ENCODE measurements at regions not wholly inside any gene's neighbourhood (a gene's known extent, or its start where the extent isn't known, plus 50 kb on each side); places are given as distances from the start of the nearest gene placed in this dataset.
"Not testable (repeated sequence)": the region's sequence is repeated elsewhere in the genome, so short reads cannot be mapped to it uniquely, and the experiment has no call there.

DNA sequence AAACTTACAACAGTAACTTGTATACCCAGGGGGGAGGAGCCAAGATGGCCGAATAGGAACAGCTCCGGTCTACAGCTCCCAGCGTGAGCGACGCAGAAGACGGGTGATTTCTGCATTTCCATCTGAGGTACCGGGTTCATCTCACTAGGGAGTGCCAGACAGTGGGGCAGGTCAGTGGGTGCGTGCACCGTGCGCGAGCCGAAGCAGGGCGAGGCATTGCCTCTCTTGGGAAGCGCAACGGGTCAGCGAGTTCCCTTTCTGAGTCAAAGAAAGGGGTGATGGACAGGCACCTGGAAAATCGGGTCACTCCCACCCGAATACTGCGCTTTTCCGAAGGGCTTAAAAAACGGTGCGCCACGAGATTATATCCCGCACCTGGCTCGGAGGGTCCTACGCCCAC is 278.8 kb downstream of the FAM47B start:
- not testable (repeated sequence) for DNase-seq

DNA sequence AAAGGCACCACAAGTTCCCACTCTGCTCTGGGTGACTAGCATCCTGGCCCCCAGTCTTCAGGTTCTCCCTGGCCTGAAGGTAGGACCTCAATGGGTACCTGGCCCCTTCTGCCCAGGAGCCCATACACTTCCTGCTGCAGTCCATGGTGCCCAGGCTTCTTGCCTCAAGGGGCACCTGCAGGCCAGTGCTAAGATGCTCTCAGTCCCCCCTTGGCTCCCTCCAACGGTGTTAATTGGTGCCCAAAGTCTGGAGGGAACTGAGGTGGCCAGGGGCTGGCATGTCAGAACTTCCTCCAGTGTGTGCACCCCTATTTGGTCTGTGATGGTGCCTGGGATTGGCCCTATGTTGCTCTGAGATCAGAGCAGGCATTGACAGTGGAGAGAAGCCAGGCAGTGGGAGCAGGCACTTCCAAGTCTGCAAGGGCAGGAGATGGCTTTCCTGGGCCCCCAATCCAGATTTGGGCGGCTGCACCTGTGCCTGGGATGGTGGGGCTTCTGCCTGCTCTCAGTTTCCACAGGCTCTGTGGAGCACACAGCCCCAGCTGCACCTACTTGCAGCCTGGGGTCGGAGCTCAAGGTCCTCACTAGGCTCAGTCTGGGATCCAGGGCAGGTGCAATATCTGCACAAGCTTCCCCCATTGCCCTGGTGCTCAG is 301.6 kb downstream of the FAM47B start:
- no peak for DNase-seq

DNA sequence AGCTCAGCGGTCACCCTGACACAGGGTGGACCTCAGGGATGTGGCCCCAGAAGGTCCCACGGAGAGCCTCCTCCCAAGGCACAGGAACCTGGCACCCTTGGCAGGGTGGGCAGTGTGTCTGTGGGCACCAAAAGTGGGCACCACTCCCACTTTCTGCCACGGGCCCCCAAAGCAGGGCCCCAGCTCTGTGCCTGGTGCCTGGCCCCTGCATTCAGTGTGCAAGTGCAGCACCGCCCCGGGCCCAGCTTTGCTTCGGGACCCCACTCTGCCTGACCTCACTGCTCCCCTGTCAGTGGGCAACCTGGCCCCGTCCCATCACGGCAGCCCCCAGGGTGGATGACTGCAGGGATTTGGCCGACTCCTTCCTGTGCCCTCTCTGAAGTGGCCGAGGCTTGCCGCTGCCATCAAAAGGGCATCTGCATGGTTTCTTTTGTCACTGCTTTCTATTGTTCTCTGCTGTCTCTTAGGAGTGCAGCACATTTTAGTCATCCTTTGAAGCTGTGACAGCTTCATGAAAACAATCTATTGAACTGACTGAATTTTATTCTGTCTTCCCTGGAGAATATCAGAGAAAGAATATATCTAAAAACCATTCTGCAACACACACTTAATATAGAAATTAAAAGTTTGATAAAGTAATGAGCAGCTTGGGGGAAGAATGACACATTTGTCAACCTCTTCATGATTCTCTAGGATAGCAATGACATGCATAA is 302.4 kb downstream of the FAM47B start:
- no peak for DNase-seq

DNA sequence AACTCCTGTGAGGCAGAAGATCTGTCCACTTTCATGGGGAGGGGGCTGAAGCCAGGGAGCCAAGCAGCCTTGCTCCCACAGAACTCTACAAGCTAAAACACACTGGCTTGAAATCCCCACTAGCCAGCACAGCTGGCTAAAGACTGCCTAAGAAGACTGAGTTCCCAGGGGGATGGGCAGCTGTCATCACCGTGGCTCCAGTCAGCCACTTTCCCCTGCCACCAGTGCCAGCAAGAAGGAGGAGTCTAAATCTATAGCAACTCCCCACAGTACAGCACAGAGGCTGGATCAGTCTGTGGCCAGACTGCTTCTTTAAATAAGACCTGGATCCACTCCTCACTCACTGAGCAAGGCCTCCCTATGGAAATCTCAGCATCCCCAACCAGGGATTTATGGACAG is 308.6 kb downstream of the FAM47B start:
- DNase-seq = no peak

DNA sequence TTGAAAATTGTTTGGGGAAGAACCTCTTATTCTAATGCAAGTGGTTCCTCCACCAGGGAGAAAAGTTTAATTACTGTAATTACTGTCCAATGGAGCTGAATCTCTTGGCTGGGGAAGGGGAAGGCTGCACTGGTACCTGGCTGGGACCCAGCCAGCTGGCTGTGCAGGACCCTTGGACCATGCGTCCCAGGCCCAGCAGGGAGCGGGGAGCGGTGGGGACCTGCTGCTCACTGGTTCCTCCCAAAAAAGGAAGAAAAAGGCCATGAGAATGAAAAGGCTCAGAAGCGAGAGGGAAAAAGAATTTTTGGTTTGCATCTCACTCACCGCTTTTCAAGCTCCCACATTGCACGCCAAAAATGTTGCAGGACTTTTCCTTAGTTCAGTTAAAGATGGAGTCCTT is 333.5 kb downstream of the FAM47B start:
- DNase-seq = no peak

DNA sequence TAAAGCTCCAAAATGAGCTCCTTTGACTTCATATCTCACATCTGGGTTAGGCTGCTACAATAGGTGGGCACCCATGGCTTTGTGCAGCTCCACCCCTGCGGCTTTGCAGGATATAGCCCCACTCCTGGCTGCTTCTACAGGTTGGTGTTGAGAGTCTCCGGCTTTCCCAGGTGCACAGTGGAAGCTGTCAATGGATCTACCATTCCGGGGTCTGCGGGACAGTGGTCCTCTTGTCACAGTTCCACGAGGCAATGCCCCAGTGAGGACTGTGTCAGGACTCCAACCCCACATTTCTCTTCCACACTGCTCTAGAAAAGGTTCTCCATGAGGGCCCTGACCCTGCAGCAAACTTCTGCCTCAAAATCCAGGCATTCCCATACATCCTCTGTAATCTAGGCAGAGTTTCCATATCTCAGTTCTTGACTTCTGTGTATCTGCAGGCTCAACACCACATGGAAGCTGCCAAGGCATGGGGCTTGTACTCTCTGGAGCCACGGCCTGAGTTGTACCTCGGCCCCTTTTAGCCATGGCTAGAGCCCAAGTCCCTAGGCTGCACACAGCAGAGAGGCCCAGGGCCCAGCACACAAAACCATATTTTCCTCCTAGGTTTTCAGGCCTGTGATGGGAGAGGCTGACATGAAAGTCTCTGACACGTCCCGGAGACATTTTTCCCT is 342.8 kb downstream of the FAM47B start:
- no peak for DNase-seq

DNA sequence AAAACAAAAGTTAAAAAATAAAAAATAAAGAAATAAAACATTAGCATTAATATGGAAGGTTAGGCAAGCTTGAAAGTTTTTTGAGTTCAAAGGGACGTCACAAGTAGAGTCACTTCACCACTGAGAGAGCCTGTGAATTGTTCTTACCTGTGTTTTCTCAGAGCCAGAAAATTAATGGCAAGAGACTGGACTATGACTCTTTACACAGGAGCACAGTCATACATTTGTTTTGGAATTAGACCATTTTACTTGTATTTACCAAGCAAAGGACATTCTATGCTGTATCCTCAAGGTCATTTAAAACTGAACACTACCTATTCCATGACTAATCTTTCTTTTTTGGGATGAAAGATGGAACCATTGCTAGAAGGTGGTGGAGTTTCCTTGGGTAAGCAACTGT is 346.1 kb downstream of the FAM47B start:
- DNase-seq = no peak

DNA sequence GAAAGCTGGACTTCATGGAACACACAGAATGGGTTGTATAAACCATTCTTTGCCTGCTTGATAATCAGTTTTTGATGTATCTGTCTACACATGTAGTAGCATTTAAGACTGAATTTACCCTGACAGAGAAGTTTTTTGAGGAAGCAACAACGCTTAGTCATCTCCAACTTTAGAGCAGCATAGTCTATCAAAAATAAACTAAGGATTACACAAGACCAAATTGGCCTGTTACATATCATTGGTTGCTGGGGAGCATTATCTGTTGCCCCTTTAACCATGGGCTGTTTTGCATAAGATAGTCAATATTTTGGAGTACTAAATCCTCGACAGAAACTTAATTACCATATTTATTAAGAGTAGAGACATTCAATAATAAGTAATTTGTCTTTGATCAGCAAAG is 347.4 kb downstream of the FAM47B start:
- no peak for DNase-seq

DNA sequence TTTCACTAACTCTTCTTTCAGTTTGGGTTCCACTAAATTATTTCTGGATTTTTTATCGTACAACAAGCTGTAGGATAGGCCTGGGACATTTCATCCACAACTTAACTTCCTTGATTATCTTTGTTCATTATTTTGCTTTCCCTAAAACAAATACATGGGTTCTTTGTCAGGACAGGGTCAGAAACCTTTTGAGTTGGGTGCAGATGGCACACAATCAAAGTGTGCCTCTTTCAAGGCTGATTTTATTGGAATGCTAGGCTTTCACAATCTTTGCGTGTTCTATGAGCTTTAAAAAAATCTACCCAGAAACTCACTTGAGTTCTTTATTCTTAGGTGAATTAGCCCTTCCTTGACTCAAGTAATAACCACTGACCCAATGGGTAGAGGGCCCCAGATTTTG is 348.4 kb downstream of the FAM47B start:
- DNase-seq = no peak

DNA sequence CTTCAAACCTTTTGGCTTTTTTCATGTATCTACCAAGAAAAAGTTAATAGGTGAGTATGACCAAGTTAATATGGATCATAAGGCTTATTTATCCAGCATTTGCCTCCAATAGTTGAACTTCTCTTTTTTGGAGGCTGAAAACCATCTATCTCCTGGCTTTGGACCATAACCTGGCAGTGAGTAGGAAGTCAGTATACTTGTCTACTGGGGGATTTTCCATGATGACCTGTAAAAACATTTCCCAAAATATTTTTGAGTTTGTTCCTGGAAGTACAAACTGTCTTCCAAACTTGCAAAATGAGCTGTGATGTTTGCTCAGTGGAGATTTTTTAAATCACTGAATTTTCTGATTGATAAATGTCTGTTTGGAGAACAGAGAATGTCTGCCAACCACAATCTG is 349.9 kb downstream of the FAM47B start:
- no peak for DNase-seq

DNA sequence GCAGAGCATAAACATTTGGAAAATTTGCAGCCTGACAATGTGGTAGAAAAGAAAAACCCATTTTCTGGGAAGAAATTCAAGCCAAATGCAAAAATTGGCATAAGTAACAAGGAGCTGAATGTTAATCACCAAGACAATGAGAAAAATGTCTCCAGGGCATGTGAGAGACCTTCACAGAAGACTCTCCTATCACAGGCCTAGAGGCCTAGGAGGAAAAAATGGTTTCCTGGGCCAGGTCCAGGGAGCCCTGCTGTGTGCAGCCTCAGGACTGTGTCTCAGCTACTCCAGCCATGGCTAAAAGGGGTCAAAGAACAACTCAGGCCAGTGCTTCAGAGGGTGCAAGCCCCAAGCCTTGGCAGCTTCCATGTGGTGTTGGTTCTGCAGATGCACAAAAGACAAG is 362.4 kb downstream of the FAM47B start:
- DNase-seq = not testable (repeated sequence)

DNA sequence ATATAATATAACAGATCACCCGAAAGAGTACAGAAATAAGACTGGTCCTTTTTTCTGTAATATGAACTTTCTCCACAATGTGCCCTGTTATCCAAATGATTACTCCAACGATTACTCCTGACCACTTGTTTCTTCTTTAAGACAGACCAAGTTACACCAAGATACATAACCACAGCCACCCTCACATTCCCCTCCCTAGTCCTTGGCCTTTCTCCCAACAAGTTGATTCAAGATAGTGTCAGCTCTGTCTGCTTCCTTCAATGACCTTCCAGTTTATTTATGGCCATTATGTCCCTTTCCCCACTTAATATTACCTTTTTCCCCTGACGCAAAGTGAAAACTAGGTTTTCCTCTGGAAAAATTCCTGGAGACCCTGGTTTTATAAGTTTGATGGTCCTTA is 397.2 kb downstream of the FAM47B start:
- no peak for DNase-seq

DNA sequence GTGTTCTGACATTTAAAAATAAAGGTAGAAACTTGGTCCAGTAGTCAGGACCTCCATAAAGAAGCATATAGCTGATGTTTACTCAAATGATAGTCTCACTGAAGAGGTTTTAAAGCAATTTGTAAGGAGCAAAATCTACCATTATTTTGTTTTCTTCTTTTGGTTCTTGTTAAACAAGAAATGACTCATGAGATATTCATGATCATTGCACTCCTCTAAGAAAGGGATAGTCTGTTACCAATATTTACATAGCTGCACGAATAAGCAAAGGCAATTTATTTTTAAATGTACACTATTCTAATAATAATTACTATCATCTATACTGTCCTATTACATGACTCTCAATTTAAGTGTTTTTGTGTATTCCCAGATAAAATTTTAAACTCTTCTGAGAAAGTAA is 397.9 kb downstream of the FAM47B start:
- no peak for DNase-seq

DNA sequence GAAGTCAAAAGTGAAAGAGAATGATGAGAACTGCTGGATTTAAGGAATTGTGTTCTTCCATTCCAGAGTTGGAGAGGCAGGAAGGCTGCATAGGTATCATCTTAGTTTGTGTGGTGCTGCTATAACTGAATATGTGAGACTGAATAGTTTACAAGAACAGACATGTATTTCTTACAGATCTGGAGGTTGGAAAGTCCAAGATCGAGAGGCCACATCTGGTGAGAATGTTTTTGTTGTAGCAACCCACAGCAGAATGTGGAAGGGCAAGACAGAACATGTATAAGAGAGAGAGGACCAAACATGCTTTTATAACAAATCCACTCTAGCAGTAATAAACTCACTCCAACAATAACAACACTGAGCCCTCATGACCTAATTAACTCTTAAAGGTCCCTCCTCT is 408.6 kb downstream of the FAM47B start:
- DNase-seq = no peak

DNA sequence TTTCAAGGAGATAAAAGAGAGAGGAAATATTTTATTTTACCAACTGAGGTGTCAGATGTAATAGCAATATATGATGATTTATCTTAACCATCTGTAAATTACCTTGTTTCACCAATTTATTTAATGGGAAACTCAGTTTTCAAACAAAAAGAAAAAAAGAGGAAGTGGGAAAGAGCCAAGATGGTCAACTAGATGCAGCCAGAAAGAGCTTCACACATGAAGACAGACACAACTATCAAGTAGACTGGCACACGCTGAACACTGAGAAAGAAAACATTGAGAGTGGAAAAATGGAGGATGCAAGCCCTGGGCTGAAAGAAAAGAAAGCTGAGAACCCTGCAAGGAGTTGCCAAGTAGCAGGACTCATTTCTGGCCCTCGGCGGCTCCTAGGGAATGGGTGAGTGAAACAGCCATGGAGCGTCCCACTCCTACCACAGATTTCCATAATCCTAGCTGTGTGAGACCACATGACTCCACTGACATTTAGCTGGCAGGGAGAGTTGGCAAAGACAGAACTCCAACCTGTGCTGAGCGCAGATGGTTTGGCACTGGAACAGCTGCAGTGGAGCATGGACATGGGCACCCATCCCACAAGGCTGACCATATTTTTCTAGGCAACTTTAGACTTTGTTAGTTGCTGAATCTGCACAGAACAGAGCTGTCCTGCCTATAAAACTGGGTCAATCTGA is 409.3 kb downstream of the FAM47B start:
- DNase-seq = no peak

DNA sequence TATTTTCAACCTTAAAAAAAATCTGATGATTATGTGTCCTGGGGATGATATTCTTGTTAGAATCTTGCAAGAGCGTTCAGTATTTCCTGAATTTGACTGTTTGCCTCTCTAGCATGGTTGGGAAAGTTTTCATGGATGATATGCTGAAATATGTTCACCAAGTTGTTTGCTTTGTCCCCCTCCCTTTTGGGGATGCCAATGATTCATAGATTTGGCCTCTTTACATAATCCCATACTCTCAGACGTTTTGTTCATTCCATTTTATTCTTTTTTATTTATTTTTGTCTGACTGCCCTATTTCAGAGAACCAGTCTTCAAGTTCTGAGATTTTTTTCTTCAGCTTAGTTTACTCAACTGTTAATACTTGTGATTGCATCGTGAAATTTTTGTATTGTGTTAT is 415.1 kb downstream of the FAM47B start:
- DNase-seq = no peak

DNA sequence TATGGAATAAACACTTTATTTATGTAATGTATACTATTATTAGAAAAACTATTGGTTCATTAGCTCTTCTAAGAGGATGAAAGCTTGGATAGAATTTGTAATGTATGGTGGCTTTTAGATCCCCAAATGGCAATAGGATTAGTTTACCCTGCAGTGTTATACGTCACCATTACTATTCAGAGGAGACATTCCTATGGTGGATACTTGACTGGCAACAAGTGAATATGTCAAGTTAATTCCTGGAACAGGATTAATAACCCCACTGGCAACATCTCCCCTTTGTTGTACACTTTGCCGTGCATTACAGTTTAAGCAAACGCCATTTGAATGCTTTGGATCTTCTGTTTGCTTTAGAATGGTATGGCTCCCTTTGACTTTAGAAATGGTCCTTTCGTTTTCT is 420.3 kb downstream of the FAM47B start:
- DNase-seq = no peak

DNA sequence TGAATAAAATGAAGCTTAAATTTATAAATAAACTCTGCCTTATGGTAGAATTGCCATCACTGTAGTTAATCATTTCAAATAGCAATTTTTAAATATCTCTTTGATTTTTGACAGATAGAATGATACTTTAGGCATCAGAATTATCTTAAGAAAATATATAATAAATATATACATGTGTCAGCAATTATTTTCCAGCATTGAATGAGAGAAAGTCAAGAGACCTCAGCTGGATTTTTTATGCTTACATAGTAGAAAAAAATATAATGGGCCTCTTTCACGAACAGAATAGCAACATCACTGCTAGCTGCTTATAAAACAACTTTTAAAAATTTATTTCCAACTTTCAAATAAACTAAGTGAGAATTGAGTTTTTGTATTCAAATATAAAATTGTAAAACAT is 424.0 kb upstream of the MAGEB16 start:
- DNase-seq = no peak

DNA sequence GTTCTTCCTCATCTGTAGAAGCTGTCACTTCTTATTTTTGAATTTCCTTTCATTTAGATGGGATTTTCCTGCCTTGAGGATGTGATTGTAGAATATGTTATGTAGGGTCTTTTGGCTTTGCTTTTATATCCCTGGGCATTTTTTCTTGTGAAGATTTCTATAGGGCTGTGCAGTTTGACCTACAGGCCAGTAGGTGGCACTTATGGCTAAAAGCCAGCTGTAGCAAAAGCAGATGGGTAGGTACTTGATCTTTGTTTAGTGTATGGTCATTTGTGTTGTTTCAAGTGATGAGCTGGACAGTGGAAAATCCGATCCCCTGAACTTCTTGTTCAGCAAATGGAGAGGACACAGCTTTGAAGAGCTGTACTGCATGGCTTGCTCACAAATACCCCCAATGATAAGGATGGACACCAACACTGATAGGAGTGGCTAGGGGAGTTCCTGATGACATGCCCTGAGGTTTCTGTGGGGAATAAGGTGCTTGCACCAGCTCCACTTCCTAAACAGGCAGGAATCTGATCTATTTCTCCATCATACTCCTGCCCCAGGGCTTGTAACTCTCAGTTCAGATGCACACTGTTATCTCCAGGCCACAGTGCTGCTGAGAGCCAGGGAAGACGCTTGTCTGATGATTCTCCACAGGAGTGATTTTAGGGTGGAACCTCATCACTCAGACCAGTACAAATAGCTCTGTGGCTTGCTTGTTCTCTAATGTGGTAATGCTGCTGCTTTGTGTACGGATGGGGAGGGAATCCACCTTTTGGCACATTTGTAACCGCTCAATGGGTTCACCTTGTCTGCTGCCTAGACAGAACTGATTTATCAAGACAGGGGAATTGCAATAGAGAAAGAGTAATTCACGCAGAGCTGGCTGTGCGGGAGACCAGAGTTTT is 417.1 kb upstream of the MAGEB16 start:
- DNase-seq = peak in 1 of 2 donors; percentile 2

DNA sequence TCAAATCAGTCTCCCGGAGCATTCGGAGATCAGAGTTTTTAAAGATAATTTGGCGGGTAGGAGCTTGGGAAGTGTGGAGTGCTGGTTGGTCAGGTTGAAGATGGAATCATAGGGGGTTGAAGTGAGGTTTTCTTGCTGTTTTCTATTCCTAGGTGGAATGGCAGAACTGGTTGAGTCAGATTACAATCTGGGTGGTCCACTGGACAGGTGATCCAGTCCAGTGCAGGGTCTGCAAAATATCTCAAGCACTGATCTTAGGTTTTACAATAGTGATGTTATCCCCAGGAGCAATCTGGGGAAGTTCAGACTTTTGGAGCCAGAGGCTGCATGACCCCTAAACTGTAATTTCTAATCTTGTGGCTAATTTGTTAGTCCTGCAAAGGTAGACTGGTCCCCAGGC is 416.4 kb upstream of the MAGEB16 start:
- DNase-seq = not testable (repeated sequence)

DNA sequence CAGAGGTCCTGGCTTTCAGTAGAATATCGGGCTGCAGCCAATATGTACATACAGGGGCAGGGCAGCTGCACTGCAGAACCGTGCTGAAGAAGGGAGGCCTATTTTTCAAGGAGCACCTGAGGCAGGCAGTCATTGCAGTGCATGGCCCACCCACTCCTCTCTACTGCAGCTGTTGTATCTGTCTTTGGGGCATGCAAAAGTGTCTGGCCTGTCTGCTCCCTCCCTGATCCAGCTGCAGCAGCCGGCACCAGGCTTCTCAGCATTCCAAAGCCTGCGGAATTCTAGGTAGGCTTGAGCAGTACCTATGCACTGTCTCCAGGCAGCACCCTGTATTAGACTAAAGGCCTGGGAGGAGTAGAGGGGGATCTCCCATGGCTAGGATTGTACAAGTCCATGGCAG is 415.2 kb upstream of the MAGEB16 start:
- no peak for DNase-seq

DNA sequence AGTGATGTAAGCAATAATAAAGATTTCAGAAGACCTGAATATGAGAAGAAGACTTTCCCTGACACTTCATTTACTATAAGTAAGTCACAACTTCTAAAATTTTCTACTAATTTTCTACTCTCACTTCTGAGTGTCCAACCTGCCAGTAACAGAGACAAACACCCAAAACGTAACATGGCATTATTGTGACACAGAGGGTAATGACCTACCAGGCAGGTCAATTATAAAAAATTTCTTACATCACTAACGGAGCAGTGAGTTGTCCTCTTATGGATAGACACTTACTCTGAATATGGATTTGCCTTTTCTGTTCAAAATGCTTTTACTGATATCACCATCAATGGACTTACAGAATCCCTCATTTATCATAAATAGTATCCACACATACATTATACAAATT is 405.9 kb upstream of the MAGEB16 start:
- DNase-seq = no peak

DNA sequence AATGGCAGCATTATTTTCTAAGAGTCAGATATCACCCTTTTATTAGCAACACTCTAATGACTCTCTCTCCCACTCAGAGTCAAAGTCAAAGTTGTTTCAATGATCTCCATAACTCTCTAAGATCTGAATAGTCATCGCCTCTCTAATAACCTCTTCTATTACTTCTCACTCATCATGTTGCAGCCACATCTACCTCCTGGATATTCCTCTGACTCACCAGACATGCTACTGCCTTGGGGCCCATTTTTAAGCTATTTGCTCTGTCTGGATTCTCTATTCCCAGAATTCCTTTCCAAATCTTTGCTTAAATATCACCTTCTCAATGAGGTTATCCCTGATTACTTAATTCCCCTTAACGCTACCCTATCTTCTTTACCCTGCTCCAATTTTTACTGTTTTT is 391.8 kb upstream of the MAGEB16 start:
- no peak for DNase-seq

Measured in inflammatory macrophage treated with lipopolysaccharide for 1 hour (primary cell).